SHP77 treated with DMSO at 0.1 percent for 48 hours (cell line): ENCODE measurements at regions not wholly inside any gene's neighbourhood (a gene's known extent, or its start where the extent isn't known, plus 50 kb on each side); places are given as distances from the start of the nearest gene placed in this dataset.

Experiments used
- DNase-seq: peaks from one replicate; lab custom pipeline; 2025; lab: John Stamatoyannopoulos, UW

GRCh38 chr10:21207852-21208646 is 310.9 kb upstream of the NEBL start:
- no peak for DNase-seq

- DNase-seq = no peak
These were observed 308.2 kb upstream of the NEBL start for GRCh38 chr10:21205328-21205727.

GRCh38 chr10:21203473-21204107 is 306.5 kb upstream of the NEBL start:
- no peak for DNase-seq

- no peak for DNase-seq
These were observed 305.8 kb upstream of the NEBL start for GRCh38 chr10:21202776-21203462.

- DNase-seq = no peak
These were observed 302.4 kb upstream of the NEBL start for GRCh38 chr10:21199501-21199900.

GRCh38 chr10:21197838-21198237 is 300.7 kb upstream of the NEBL start:
- DNase-seq = no peak

- DNase-seq = no peak
These were observed 299.8 kb upstream of the NEBL start for GRCh38 chr10:21196822-21197395.

- DNase-seq = no peak
These were observed 298.1 kb upstream of the NEBL start for GRCh38 chr10:21195252-21195651.

- DNase-seq = peak; percentile 54
These were observed 297.4 kb upstream of the NEBL start for GRCh38 chr10:21194510-21194993.

- no peak for DNase-seq
These were observed 296.1 kb upstream of the NEBL start for GRCh38 chr10:21193196-21193595.

GRCh38 chr10:21191512-21191911 is 294.4 kb upstream of the NEBL start:
- no peak for DNase-seq

GRCh38 chr10:21184984-21185383 is 287.9 kb upstream of the NEBL start:
- DNase-seq = no peak

- peak; percentile 36 for DNase-seq
These were observed 287.1 kb upstream of the NEBL start for GRCh38 chr10:21184216-21184615.

GRCh38 chr10:21183025-21183424 is 285.9 kb upstream of the NEBL start:
- no peak for DNase-seq

GRCh38 chr10:21181451-21181850 is 284.3 kb upstream of the NEBL start:
- no peak for DNase-seq

GRCh38 chr10:21180604-21181003 is 283.5 kb upstream of the NEBL start:
- DNase-seq = no peak

GRCh38 chr10:21176934-21177480 is 279.9 kb upstream of the NEBL start:
- DNase-seq = no peak

GRCh38 chr10:21175797-21176196 is 278.7 kb upstream of the NEBL start:
- DNase-seq = no peak

GRCh38 chr10:21174715-21175495 is 277.8 kb upstream of the NEBL start:
- no peak for DNase-seq

GRCh38 chr10:21173802-21174714 is 276.9 kb upstream of the NEBL start:
- DNase-seq = peak; percentile 74
